ENCODE measurements at regions not wholly inside any gene's neighbourhood (a gene's known extent, or its start where the extent isn't known, plus 50 kb on each side); places are given as distances from the start of the nearest gene placed in this dataset.

DNA sequence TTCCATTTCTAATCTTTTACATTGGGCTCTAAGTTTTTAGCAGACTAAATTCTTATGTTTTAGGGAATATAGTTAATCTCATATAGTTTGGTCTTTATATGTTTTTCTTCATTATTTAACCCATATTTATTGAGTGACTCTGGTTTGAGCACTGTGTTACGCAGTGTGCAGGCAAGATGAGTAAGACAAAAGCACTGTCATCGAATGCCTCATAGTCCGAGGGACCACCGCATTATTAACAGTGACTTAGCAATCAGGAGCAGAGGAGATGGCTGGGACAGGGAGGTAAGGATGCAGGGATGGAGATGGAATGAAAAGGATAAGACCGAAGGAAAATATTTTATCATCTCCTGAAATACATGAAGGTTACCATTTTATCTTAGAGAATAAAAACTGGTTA, 65.2 kb upstream of the CTSC start:
- Histone ChIP-seq H3K4me2 (no peak overlapping the region), H3K9me3 (ENCODE audit: low read depth) (no peaks in the 10 kb centered on the region), H3K79me2 (ENCODE audit: low read depth) (no peaks in the 10 kb centered on the region), H3K27me3 (no peaks in the 10 kb centered on the region), H3K9ac (no peak overlapping the region), H2AFZ (replicated peaks) (no peak overlapping the region), H3K36me3 (no peaks in the 10 kb centered on the region), H3K27ac (no peak overlapping the region), H3K4me1 (peaks cover 16% of the 10 kb centered on the region), H3F3A (ENCODE audit: low read depth) (no peaks in the 10 kb centered on the region), H3K4me3 (no peak overlapping the region), H4K20me1 (ENCODE audit: low read depth) (no peaks in the 10 kb centered on the region)
- no peak for DNase-seq (ENCODE audit: low spot score)
- Mint-ChIP-seq H3K4me1 (peaks cover 7% of the 10 kb centered on the region), H3K27ac (no peak overlapping the region), H3K4me3 (no peak overlapping the region), H3K36me3 (no peaks in the 10 kb centered on the region), H3K9me3 (no peaks in the 10 kb centered on the region), H3K27me3 (ENCODE audit: insufficient read depth, low read depth) (no peaks in the 10 kb centered on the region)
- TF ChIP-seq EZH2phosphoT487 (IDR thresholded peaks at IDR 0.05) (no peak), EZH2 (IDR thresholded peaks at IDR 0.05) (no peak)
- TF ChIP-seq, protein P1, sequence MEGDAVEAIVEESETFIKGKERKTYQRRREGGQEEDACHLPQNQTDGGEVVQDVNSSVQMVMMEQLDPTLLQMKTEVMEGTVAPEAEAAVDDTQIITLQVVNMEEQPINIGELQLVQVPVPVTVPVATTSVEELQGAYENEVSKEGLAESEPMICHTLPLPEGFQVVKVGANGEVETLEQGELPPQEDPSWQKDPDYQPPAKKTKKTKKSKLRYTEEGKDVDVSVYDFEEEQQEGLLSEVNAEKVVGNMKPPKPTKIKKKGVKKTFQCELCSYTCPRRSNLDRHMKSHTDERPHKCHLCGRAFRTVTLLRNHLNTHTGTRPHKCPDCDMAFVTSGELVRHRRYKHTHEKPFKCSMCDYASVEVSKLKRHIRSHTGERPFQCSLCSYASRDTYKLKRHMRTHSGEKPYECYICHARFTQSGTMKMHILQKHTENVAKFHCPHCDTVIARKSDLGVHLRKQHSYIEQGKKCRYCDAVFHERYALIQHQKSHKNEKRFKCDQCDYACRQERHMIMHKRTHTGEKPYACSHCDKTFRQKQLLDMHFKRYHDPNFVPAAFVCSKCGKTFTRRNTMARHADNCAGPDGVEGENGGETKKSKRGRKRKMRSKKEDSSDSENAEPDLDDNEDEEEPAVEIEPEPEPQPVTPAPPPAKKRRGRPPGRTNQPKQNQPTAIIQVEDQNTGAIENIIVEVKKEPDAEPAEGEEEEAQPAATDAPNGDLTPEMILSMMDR (IDR thresholded peaks at IDR 0.05): no peak

- peak; percentile 7 for DNase-seq (ENCODE audit: low spot score)
Observed at GRCh38 chr11:88402192-88402715, 64.7 kb upstream of the CTSC start.

DNA sequence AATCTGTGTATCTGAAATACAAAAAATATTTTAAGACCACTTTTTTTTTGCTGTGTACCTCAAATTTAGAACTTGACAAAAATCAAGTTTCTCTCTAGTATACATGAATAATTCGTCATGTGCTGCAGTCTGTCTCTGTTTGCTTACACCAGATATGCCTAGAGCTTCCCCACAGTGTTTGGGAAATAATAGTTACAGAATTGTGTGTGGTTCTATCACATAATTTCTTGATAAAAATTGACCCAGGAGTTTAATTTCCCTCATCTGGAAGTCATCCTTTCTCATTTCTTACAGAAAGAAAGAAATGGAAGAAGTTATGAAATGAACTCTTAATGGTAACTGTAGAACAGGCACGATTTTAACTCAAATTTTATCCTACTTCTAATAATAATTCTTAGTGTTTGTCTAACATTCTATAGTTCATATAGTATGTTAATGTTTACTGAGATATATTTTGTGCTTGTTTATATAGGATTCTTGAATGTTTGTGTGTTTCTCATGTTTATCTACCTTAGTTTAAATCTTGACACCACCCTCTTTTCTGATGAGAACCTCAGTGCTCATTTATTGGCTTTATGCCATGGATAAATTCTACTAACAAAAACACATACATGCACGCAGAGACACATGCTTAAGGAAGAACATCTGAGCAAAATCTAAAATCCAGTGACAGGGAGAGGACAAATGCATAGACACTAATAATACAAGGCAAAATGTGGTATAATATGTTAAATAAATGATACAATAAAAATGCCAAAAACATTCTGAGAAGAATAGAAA, 61.4 kb upstream of the CTSC start:
- H3K27ac Mint-ChIP-seq: no peak overlapping the region
- Histone ChIP-seq H3K27ac (no peak overlapping the region), H3K27me3 (no peaks in the 10 kb centered on the region), H3K4me2 (no peak overlapping the region), H3K79me2 (ENCODE audit: low read depth) (no peaks in the 10 kb centered on the region), H4K20me1 (ENCODE audit: low read depth) (no peaks in the 10 kb centered on the region), H3K9me3 (ENCODE audit: low read depth) (no peaks in the 10 kb centered on the region), H3K9ac (no peak overlapping the region), H3K4me3 (no peak overlapping the region), H3K4me1 (peaks cover 7% of the 10 kb centered on the region), H2AFZ (replicated peaks) (no peak overlapping the region), H3F3A (ENCODE audit: low read depth) (no peaks in the 10 kb centered on the region), H3K36me3 (no peaks in the 10 kb centered on the region)
- TF ChIP-seq EZH2phosphoT487 (IDR thresholded peaks at IDR 0.05): no peak
- no peaks in the 10 kb centered on the region for H3K9me3 Mint-ChIP-seq
- no peaks in the 10 kb centered on the region for H3K36me3 Mint-ChIP-seq
- no peaks in the 10 kb centered on the region for H3K27me3 Mint-ChIP-seq (ENCODE audit: insufficient read depth, low read depth)
- DNase-seq (ENCODE audit: low spot score): no peak
- H3K4me3 Mint-ChIP-seq: no peak overlapping the region
- H3K4me1 Mint-ChIP-seq: peaks cover 7% of the 10 kb centered on the region

More at GRCh38 chr11:88402192-88402715, 64.7 kb upstream of the CTSC start:
- H3K9me3 Mint-ChIP-seq: no peaks in the 10 kb centered on the region
- H3K4me1 ChIP-seq: peaks cover 16% of the 10 kb centered on the region
- H3K36me3 Mint-ChIP-seq: no peaks in the 10 kb centered on the region
- H3K27ac Mint-ChIP-seq: no peak overlapping the region
- no peaks in the 10 kb centered on the region for H3K27me3 ChIP-seq
- no peaks in the 10 kb centered on the region for H3K27me3 Mint-ChIP-seq (ENCODE audit: insufficient read depth, low read depth)
- H3K9ac ChIP-seq: no peak overlapping the region
- H3K36me3 ChIP-seq: no peaks in the 10 kb centered on the region
- no peak overlapping the region for H3K4me2 ChIP-seq
- H3F3A ChIP-seq (ENCODE audit: low read depth): no peaks in the 10 kb centered on the region
- no peaks in the 10 kb centered on the region for H3K9me3 ChIP-seq (ENCODE audit: low read depth)
- peaks cover 7% of the 10 kb centered on the region for H3K4me1 Mint-ChIP-seq
- no peak overlapping the region for H3K27ac ChIP-seq
- no peaks in the 10 kb centered on the region for H4K20me1 ChIP-seq (ENCODE audit: low read depth)
- TF ChIP-seq EZH2phosphoT487 (IDR thresholded peaks at IDR 0.05) (no peak), EZH2 (IDR thresholded peaks at IDR 0.05) (no peak)
- TF ChIP-seq, protein P1 (IDR thresholded peaks at IDR 0.05): no peak
- H2AFZ ChIP-seq (replicated peaks): peak overlapping the region; percentile 27
- no peak overlapping the region for H3K4me3 Mint-ChIP-seq
- H3K4me3 ChIP-seq: no peak overlapping the region
- no peaks in the 10 kb centered on the region for H3K79me2 ChIP-seq (ENCODE audit: low read depth)

DNA sequence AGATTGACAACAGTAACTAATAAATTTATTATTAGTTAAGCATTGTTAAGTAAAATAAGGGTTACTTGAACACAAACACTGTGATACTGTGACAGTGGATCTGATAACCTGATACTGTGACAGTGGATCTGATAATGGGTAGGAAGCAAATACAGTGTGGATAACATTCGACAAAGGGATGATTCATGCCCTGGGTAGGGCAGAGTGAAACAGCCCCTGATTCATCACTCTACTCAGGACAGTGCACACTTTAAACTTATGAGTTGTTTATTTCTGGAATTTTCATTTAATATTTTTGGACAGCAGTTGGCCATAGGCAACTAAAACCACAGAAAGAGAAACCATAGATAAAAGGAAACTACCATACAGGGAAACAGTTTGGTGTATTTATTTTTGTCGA, 60.8 kb upstream of the CTSC start:
- H3K9me3 ChIP-seq (ENCODE audit: low read depth): no peaks in the 10 kb centered on the region
- no peak overlapping the region for H2AFZ ChIP-seq (replicated peaks)
- no peak overlapping the region for H3K4me2 ChIP-seq
- no peak overlapping the region for H3K9ac ChIP-seq
- H4K20me1 ChIP-seq (ENCODE audit: low read depth): no peaks in the 10 kb centered on the region
- no peaks in the 10 kb centered on the region for H3K36me3 ChIP-seq
- H3K27ac ChIP-seq: no peak overlapping the region
- no peak overlapping the region for H3K4me3 ChIP-seq
- H3K4me1 Mint-ChIP-seq: peaks cover 7% of the 10 kb centered on the region
- DNase-seq (ENCODE audit: low spot score): no peak
- no peaks in the 10 kb centered on the region for H3K27me3 ChIP-seq
- peaks cover 7% of the 10 kb centered on the region for H3K4me1 ChIP-seq
- H3K9me3 Mint-ChIP-seq: no peaks in the 10 kb centered on the region
- no peak for TF ChIP-seq EZH2 (IDR thresholded peaks at IDR 0.05)
- no peak for TF ChIP-seq EZH2phosphoT487 (IDR thresholded peaks at IDR 0.05)
- TF ChIP-seq, protein P1 (IDR thresholded peaks at IDR 0.05): no peak
- no peaks in the 10 kb centered on the region for H3K36me3 Mint-ChIP-seq
- H3K27ac Mint-ChIP-seq: no peak overlapping the region
- no peaks in the 10 kb centered on the region for H3K79me2 ChIP-seq (ENCODE audit: low read depth)
- no peaks in the 10 kb centered on the region for H3F3A ChIP-seq (ENCODE audit: low read depth)
- H3K4me3 Mint-ChIP-seq: no peak overlapping the region
- H3K27me3 Mint-ChIP-seq (ENCODE audit: insufficient read depth, low read depth): no peaks in the 10 kb centered on the region
